Smooth muscle cell (in vitro differentiated cells): ENCODE measurements at regions not wholly inside any gene's neighbourhood (a gene's known extent, or its start where the extent isn't known, plus 50 kb on each side); places are given as distances from the start of the nearest gene placed in this dataset.

Experiments used
- DNase-seq: peaks from one replicate; lab custom pipeline; 2025; ENCODE audit not compliant: unreplicated experiment; lab: John Stamatoyannopoulos, UW
- H2AFZ ChIP-seq: fragments of 200-600 bp; sonication (generic); 2 replicates; pipeline ENCODE4 v1.6.0; 2016; ENCODE audit warnings: antibody characterized with exemption, low read depth, mild to moderate bottlenecking
- H3F3A ChIP-seq: fragments of 200-600 bp; sonication (generic); 2 replicates; pipeline ENCODE4 v1.6.0; 2017; ENCODE audit warnings: antibody characterized with exemption, low read depth
- H3K27ac ChIP-seq: fragments of 200-600 bp; sonication (generic); 2 replicates; pipeline ENCODE4 v1.5.1; 2016; ENCODE audit warnings: low read depth, mild to moderate bottlenecking
- H3K27me3 ChIP-seq: fragments of 200-600 bp; sonication (generic); 2 replicates; pipeline ENCODE4 v1.6.1; 2016; ENCODE audit warnings: low read depth, mild to moderate bottlenecking
- H3K36me3 ChIP-seq: fragments of 200-600 bp; sonication (generic); 2 replicates; pipeline ENCODE4 v1.5.1; 2016; ENCODE audit warnings: low read depth
- H3K4me1 ChIP-seq: fragments of 200-600 bp; sonication (generic); 2 replicates; pipeline ENCODE4 v1.5.1; 2016; ENCODE audit warnings: low read depth
- H3K4me2 ChIP-seq: fragments of 200-600 bp; sonication (generic); 2 replicates; pipeline ENCODE4 v1.6.0; 2016; ENCODE audit warnings: mild to moderate bottlenecking
- H3K4me3 ChIP-seq: fragments of 200-600 bp; sonication (generic); 2 replicates; pipeline ENCODE4 v1.5.1; 2016; ENCODE audit warnings: mild to moderate bottlenecking
- H3K79me2 ChIP-seq: fragments of 200-600 bp; sonication (generic); 2 replicates; pipeline ENCODE4 v1.6.0; 2016; ENCODE audit warnings: low read depth, mild to moderate bottlenecking
- H3K9ac ChIP-seq: fragments of 200-600 bp; sonication (generic); 2 replicates; pipeline ENCODE4 v1.6.0; 2016; ENCODE audit warnings: low read depth
- H3K9me3 ChIP-seq: fragments of 200-600 bp; sonication (generic); replicated peaks from 2 replicates; pipeline ENCODE4 v1.5.1; 2016; ENCODE audit warnings: low read depth
- H4K20me1 ChIP-seq: fragments of 200-600 bp; sonication (generic); 2 replicates; pipeline ENCODE4 v1.6.0; 2016; ENCODE audit warnings: low read depth
- CTCF ChIP-seq: fragments of 200-600 bp; sonication (generic); IDR thresholded peaks from 2 replicates; pipeline ENCODE4 v1.5.1; 2017; ENCODE audit warnings: borderline replicate concordance, mild to moderate bottlenecking, antibody characterized with exemption; ENCODE audit not compliant: insufficient read depth, poor library complexity, severe bottlenecking
- WGBS: methylation state at CpG from one replicate; pipeline ENCODE4 v1.1.7; 2016; ENCODE audit warnings: low lambda C conversion rate; 5-methylcytosine and 5-hydroxymethylcytosine counted together

DNA sequence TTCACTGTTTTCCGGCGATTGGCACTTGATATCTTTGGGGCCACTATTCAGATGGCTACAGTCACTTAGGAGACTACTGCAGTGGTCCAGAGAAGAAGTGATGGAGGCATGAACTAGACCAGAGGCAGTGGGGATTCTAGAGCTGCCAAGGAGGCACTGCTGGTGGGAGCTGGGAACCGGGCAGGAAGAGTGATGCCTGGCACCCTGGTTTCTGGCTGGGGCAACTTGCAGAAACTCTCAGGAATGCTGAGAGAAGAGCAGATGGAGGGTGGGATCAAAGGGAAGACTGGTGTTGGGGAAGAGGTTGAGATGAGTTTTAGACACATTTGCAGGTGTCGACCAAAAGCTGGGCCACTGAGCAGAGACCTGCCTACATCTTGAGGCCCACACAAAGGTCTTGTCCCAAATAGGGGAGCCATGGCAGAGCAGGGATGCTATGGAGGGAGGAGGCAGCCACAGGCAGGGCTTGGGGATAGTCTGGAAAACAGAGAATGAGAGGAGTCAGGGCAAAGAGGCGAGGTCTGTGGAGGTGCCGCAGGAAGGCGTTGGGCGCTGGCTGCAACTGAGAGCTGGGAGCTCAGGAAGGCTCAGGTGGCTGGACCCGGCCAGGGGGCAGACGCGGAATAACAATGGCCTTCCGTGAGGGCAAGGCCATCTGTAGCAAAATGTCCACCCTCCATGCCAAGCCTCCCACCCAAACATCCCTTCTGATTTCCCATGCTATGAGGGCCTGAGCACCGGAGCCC, 118.9 kb downstream of the TOMM20 start:
- H3K4me1 ChIP-seq = peaks cover 4% of the 10 kb centered on the region
- no peak overlapping the region for H3K4me3 ChIP-seq
- no peak overlapping the region for H2AFZ ChIP-seq
- TF ChIP-seq CTCF = no peak
- no peaks in the 10 kb centered on the region for H3K27me3 ChIP-seq
- H3F3A ChIP-seq = peaks cover 6% of the 10 kb centered on the region
- H3K4me2 ChIP-seq = no peak overlapping the region
- no peak overlapping the region for H3K9ac ChIP-seq
- H3K79me2 ChIP-seq = no peaks in the 10 kb centered on the region
- no peaks in the 10 kb centered on the region for H4K20me1 ChIP-seq
- H3K27ac ChIP-seq = peak overlapping the region; percentile 89
- no peaks in the 10 kb centered on the region for H3K36me3 ChIP-seq
- no peak for DNase-seq
- H3K9me3 ChIP-seq = no peaks in the 10 kb centered on the region
- 93% methylated on average over 13 of the region's 13 CpGs for WGBS

DNA sequence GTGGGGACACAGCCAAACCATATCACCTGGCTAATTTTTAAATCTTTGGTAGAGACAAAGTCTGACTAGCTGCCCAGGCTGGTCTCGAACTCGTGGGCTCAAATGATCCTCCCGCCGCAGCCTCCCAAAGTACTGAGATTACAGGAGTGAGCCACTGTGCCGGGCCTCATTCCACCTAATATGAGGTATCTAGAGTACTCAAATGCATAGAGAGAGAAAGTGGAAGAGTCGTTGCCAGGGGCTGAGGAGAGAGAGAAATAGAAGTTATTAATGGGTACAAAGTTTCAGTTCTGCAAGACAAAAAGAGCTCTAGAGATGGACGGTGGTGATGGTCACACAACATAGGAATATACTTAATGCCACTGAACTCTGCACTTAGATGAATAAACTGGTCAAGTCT, 119.6 kb downstream of the TOMM20 start:
- TF ChIP-seq CTCF = no peak

DNA sequence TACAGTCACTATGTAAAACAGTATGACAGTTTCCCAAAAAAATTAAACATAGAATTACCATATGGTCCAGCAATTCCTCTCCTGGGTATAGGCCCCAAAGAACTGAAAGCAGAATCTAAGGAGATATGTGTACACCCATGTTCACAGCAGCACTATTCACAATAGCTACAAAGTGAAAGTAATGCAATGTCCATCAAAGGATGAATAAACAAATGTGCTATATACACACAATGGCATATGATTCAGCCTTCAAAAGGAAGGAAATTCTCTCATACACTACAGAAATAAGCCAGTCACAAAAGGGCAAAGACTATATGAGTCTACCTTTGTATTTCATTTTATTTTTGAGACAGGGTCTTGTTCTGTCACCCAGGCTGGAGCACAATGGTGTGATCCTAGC, 120.4 kb downstream of the TOMM20 start:
- Histone ChIP-seq H3F3A (peaks cover 6% of the 10 kb centered on the region), H3K79me2 (no peaks in the 10 kb centered on the region), H3K4me3 (no peak overlapping the region), H3K27me3 (no peaks in the 10 kb centered on the region), H4K20me1 (no peaks in the 10 kb centered on the region), H2AFZ (no peak overlapping the region), H3K36me3 (no peaks in the 10 kb centered on the region), H3K9me3 (no peaks in the 10 kb centered on the region), H3K27ac (no peak overlapping the region), H3K4me1 (peaks cover 4% of the 10 kb centered on the region), H3K4me2 (no peak overlapping the region), H3K9ac (no peak overlapping the region)
- TF ChIP-seq CTCF = no peak
- no peak for DNase-seq

More for the DNA sequence above, 119.6 kb downstream of the TOMM20 start:
- H3K4me3 ChIP-seq = no peak overlapping the region
- H3K4me2 ChIP-seq = no peak overlapping the region
- no peak overlapping the region for H3K9ac ChIP-seq
- H3K27me3 ChIP-seq = no peaks in the 10 kb centered on the region
- no peaks in the 10 kb centered on the region for H3K36me3 ChIP-seq
- H3K79me2 ChIP-seq = no peaks in the 10 kb centered on the region
- H3K27ac ChIP-seq = no peak overlapping the region
- no peaks in the 10 kb centered on the region for H4K20me1 ChIP-seq
- H2AFZ ChIP-seq = no peak overlapping the region
- peaks cover 6% of the 10 kb centered on the region for H3F3A ChIP-seq
- WGBS = 88% methylated on average over 7 of the region's 7 CpGs
- DNase-seq = no peak
- H3K4me1 ChIP-seq = peaks cover 4% of the 10 kb centered on the region
- H3K9me3 ChIP-seq = no peaks in the 10 kb centered on the region

DNA sequence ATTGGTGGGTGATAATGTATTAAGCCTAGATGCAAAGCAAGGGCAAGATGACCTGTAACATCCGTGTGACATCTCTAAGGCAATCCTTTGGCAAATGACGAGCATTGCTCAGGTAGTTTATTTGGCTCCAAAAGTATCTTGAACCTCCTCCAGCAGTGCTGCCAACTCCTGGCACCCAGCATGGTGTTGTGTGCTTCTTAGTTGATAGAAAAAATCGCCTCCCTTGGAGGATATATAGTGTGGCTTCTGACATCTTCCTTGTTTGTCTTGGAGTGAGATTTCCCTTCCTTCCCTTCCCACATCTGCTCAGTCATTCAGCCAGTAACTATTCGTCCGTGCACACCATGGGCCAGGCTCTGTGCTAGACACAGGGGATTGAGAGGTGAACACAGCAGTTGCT, 121.8 kb downstream of the TOMM20 start:
- WGBS = over 99% methylated on average over 5 of the region's 5 CpGs
- TF ChIP-seq CTCF = no peak
- no peaks in the 10 kb centered on the region for H3K79me2 ChIP-seq

More for the DNA sequence above, 121.8 kb downstream of the TOMM20 start:
- H3K27ac ChIP-seq = no peak overlapping the region
- no peak for DNase-seq
- H4K20me1 ChIP-seq = no peaks in the 10 kb centered on the region
- no peaks in the 10 kb centered on the region for H3K27me3 ChIP-seq
- H2AFZ ChIP-seq = no peak overlapping the region
- no peaks in the 10 kb centered on the region for H3K9me3 ChIP-seq
- H3K9ac ChIP-seq = no peak overlapping the region
- H3K36me3 ChIP-seq = no peaks in the 10 kb centered on the region
- no peak overlapping the region for H3K4me3 ChIP-seq
- no peak overlapping the region for H3K4me2 ChIP-seq
- H3F3A ChIP-seq = peaks cover 6% of the 10 kb centered on the region
- no peaks in the 10 kb centered on the region for H3K4me1 ChIP-seq
